ENCODE measurements at regions not wholly inside any gene's neighbourhood (a gene's known extent, or its start where the extent isn't known, plus 50 kb on each side); places are given as distances from the start of the nearest gene placed in this dataset.

GRCh38 chr2:47262657-47263056 is 86.3 kb upstream of the CALM2 start:
- no peak for TF ChIP-seq CTCF (IDR thresholded peaks at IDR 0.05; ENCODE audit: borderline replicate concordance, control extremely low read depth, extremely low read depth, insufficient read depth, missing control alignments)
- DNase-seq (ENCODE audit: low spot score), result no peak
- in situ Hi-C loops (cut with MboI; ENCODE audit: low sequenced_read_pairs, unreplicated experiment), result no loop called here

DNA sequence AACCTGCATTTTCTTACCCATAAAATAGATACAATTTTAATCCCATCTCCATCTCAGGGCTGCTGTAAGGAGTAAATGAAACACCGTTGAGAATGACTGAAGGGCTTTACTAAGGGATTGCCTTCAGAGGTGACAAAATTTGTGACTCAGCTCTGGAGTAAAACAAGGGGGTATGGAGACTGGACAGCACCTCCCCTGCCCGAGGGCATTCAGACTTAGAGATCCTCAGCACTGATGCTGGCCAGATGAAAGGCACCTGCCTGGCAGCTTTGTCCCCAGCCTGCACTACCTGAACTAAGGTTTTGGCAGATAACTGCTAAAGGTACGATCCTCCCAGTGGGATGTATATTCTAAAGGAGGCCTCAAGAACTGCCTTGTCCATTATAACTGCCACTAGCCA is 84.7 kb upstream of the CALM2 start:
- no peak for DNase-seq (ENCODE audit: low spot score)
- in situ Hi-C loops (cut with MboI; ENCODE audit: low sequenced_read_pairs, unreplicated experiment), result no loop called here
- TF ChIP-seq CTCF (IDR thresholded peaks at IDR 0.05; ENCODE audit: borderline replicate concordance, control extremely low read depth, extremely low read depth, insufficient read depth, missing control alignments), result no peak

DNA sequence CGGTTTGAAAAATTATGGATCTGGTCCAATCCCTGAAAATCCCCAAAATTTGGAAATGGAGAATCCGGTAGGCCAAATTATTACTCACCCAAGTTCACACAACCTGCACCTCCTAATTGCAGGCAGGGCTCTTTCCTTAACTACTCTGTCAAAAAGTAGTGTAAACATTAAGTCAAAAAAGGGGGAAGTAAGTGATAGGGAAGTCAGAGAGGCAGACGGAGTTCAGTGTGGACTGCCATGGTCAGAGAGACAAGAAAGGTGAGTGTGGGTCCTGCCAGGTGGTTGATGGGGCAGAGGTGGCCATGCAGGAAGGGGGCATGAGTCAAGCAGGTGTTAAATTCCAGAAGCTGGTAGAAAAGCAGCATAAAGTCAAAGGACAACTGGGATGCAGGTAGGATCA is 83.5 kb upstream of the CALM2 start:
- DNase-seq (ENCODE audit: low spot score), result no peak
- TF ChIP-seq CTCF (IDR thresholded peaks at IDR 0.05; ENCODE audit: borderline replicate concordance, control extremely low read depth, extremely low read depth, insufficient read depth, missing control alignments), result no peak
- in situ Hi-C loops (cut with MboI; ENCODE audit: low sequenced_read_pairs, unreplicated experiment), result no loop called here

- in situ Hi-C loops (cut with MboI; ENCODE audit: low sequenced_read_pairs, unreplicated experiment), result no loop called here
- DNase-seq (ENCODE audit: low spot score), result no peak
- no peak for TF ChIP-seq CTCF (IDR thresholded peaks at IDR 0.05; ENCODE audit: borderline replicate concordance, control extremely low read depth, extremely low read depth, insufficient read depth, missing control alignments)
Observed at GRCh38 chr2:47257946-47258348, 81.6 kb upstream of the CALM2 start.

DNA sequence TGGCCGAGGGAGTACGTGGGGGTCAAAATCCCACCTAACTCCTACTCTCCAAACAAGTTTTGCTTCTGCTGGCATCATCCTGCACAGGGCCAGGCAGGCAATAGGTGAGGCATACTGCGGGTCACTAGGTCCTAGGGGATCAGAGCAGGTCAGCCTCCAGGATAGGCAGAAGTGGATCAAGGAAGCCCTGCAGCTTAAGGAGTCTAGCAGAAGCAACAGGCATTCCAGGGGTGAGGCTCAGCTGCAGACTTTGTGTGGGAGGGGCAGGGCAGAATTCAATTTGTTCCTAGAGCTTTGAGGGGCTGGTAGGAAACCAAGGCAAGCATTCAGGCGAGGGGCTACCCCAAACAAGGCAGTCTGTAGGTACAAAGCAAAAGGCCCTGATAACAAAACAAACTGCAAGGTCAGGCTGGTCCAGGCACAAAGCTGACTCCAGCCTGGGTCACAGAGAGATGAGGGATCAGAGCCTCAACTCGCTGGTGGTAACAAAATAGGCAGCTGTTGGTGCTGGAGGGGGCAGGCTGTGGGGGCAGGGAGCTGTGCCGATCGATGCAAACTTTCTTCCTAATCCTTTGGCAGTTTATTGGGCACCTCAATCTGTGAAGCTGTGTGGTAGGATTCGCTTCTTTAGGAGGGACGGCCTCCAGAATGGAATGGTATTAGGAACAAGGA is 80.2 kb upstream of the CALM2 start:
- no peak for DNase-seq (ENCODE audit: low spot score)
- no peak for TF ChIP-seq CTCF (IDR thresholded peaks at IDR 0.05; ENCODE audit: borderline replicate concordance, control extremely low read depth, extremely low read depth, insufficient read depth, missing control alignments)
- in situ Hi-C loops (cut with MboI; ENCODE audit: low sequenced_read_pairs, unreplicated experiment), result no loop called here

GRCh38 chr2:47255794-47256193 is 79.5 kb upstream of the CALM2 start:
- no peak for DNase-seq (ENCODE audit: low spot score)
- TF ChIP-seq CTCF (IDR thresholded peaks at IDR 0.05; ENCODE audit: borderline replicate concordance, control extremely low read depth, extremely low read depth, insufficient read depth, missing control alignments), result no peak
- in situ Hi-C loops (cut with MboI; ENCODE audit: low sequenced_read_pairs, unreplicated experiment), result no loop called here
